OCI-LY1 (cell line): ENCODE measurements at regions not wholly inside any gene's neighbourhood (a gene's known extent, or its start where the extent isn't known, plus 50 kb on each side); places are given as distances from the start of the nearest gene placed in this dataset.

Experiments
- EZH2 ChIP-seq: fragments of 200-600 bp; sonication (generic), shearing (Covaris generic); IDR thresholded peaks from 2 replicates; pipeline ENCODE4 v1.8.0; 2017; ENCODE audit warnings: borderline replicate concordance, mixed run types, mild to moderate bottlenecking, antibody characterized with exemption, low read length, moderate library complexity, mixed read lengths
- TF ChIP-seq, protein P1 (sequence below): fragments of 200-600 bp; sonication (generic), shearing (Covaris generic); IDR thresholded peaks from 2 replicates; pipeline ENCODE4 v1.5.1; 2017; ENCODE audit warnings: mild to moderate bottlenecking, antibody characterized with exemption, low read length, moderate library complexity, mixed read lengths

DNA sequence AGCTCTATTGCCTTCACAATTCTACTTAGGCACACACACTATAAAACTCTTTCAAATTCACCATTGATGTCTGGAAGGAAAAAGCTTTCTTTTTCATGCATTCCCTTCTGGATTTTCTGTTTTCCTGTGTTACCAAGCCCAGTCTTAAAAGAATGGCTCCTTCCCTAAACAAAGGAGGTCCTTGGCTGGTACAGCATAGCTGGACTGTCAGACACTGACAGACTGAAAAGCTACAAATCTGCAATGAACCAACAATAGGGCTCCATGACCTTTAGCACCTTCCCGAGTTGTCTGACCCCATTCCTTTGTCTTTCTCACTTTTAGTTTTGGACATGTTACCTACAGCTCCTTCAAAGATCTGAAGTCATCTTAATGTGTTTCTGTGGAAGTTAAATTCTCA lies 382.5 kb downstream of the TMEM161B start:
- TF ChIP-seq, protein P1, sequence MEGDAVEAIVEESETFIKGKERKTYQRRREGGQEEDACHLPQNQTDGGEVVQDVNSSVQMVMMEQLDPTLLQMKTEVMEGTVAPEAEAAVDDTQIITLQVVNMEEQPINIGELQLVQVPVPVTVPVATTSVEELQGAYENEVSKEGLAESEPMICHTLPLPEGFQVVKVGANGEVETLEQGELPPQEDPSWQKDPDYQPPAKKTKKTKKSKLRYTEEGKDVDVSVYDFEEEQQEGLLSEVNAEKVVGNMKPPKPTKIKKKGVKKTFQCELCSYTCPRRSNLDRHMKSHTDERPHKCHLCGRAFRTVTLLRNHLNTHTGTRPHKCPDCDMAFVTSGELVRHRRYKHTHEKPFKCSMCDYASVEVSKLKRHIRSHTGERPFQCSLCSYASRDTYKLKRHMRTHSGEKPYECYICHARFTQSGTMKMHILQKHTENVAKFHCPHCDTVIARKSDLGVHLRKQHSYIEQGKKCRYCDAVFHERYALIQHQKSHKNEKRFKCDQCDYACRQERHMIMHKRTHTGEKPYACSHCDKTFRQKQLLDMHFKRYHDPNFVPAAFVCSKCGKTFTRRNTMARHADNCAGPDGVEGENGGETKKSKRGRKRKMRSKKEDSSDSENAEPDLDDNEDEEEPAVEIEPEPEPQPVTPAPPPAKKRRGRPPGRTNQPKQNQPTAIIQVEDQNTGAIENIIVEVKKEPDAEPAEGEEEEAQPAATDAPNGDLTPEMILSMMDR = no peak
- no peak for TF ChIP-seq EZH2
